AG08396 (cell line): ENCODE measurements at regions not wholly inside any gene's neighbourhood (a gene's known extent, or its start where the extent isn't known, plus 50 kb on each side); places are given as distances from the start of the nearest gene placed in this dataset.

Experiments used
- DNase-seq: peaks from one replicate; pipeline ENCODE4 v3.0.0; 2012; ENCODE audit warnings: low spot score, mixed read lengths

- DNase-seq = no peak
These were observed 455.9 kb upstream of the SOX11 start for GRCh38 chr2:5236249-5236648.

- no peak for DNase-seq
These were observed 449.4 kb upstream of the SOX11 start for GRCh38 chr2:5242751-5243150.

- no peak for DNase-seq
These were observed 441.7 kb upstream of the SOX11 start for GRCh38 chr2:5250482-5250881.

- no peak for DNase-seq
These were observed 438.9 kb upstream of the SOX11 start for GRCh38 chr2:5253263-5253662.

GRCh38 chr2:5254791-5255332, 437.3 kb upstream of the SOX11 start:
- no peak for DNase-seq

GRCh38 chr2:5263291-5263690, 428.9 kb upstream of the SOX11 start:
- DNase-seq = no peak

GRCh38 chr2:5264361-5264760, 427.8 kb upstream of the SOX11 start:
- no peak for DNase-seq

GRCh38 chr2:5285061-5285460, 407.1 kb upstream of the SOX11 start:
- DNase-seq = no peak

GRCh38 chr2:5285872-5286769, 406.1 kb upstream of the SOX11 start:
- DNase-seq = no peak

GRCh38 chr2:5287558-5288334, 404.4 kb upstream of the SOX11 start:
- no peak for DNase-seq

- no peak for DNase-seq
These were observed 401.2 kb upstream of the SOX11 start for GRCh38 chr2:5290900-5291546.

- no peak for DNase-seq
These were observed 387.5 kb upstream of the SOX11 start for GRCh38 chr2:5304640-5305039.

GRCh38 chr2:5315041-5315440, 377.1 kb upstream of the SOX11 start:
- DNase-seq = no peak

- no peak for DNase-seq
These were observed 376.7 kb upstream of the SOX11 start for GRCh38 chr2:5315512-5315911.

GRCh38 chr2:5316001-5316490, 376.1 kb upstream of the SOX11 start:
- DNase-seq = no peak

GRCh38 chr2:5319493-5319892, 372.7 kb upstream of the SOX11 start:
- DNase-seq = no peak

GRCh38 chr2:5322396-5322795, 369.8 kb upstream of the SOX11 start:
- no peak for DNase-seq

- no peak for DNase-seq
These were observed 366.7 kb upstream of the SOX11 start for GRCh38 chr2:5325523-5325922.

GRCh38 chr2:5328826-5329225, 363.4 kb upstream of the SOX11 start:
- no peak for DNase-seq

- DNase-seq = no peak
These were observed 362.4 kb upstream of the SOX11 start for GRCh38 chr2:5329763-5330162.

- DNase-seq = no peak
These were observed 361.2 kb upstream of the SOX11 start for GRCh38 chr2:5330961-5331360.

- DNase-seq = no peak
These were observed 359.3 kb upstream of the SOX11 start for GRCh38 chr2:5332925-5333324.
